NCI-H187 (cell line): ENCODE measurements at regions not wholly inside any gene's neighbourhood (a gene's known extent, or its start where the extent isn't known, plus 50 kb on each side); places are given as distances from the start of the nearest gene placed in this dataset.
"Not testable (repeated sequence)": the region's sequence is repeated elsewhere in the genome, so short reads cannot be mapped to it uniquely, and the experiment has no call there.

Experiments
- DNase-seq, 2 experiments: peaks; one replicate each; lab custom pipeline; 2025; lab: John Stamatoyannopoulos, UW

- DNase-seq = no peak
Observed at GRCh38 chr2:49804111-49804510, 649.8 kb upstream of the FSHR start.

GRCh38 chr2:49801898-49802450, 647.7 kb upstream of the FSHR start:
- DNase-seq = no peak

- no peak for DNase-seq
Observed at GRCh38 chr2:49798570-49798969, 644.3 kb upstream of the FSHR start.

- DNase-seq = no peak
Observed at GRCh38 chr2:49796266-49796665, 642.0 kb upstream of the FSHR start.

- DNase-seq = no peak
Observed at GRCh38 chr2:49794396-49794795, 640.1 kb upstream of the FSHR start.

GRCh38 chr2:49788300-49788699, 634.0 kb upstream of the FSHR start:
- no peak for DNase-seq

GRCh38 chr2:49780949-49781348, 626.6 kb upstream of the FSHR start:
- DNase-seq = no peak

- no peak for DNase-seq
Observed at GRCh38 chr2:49772299-49772970, 618.1 kb upstream of the FSHR start.

GRCh38 chr2:49770919-49771318, 616.6 kb upstream of the FSHR start:
- no peak for DNase-seq

GRCh38 chr2:49767316-49767715, 613.0 kb upstream of the FSHR start:
- DNase-seq = no peak

GRCh38 chr2:49755777-49756176, 601.5 kb upstream of the FSHR start:
- no peak for DNase-seq

GRCh38 chr2:49754381-49754780, 600.1 kb upstream of the FSHR start:
- no peak for DNase-seq

- no peak for DNase-seq
Observed at GRCh38 chr2:49753344-49753985, 599.1 kb upstream of the FSHR start.

- DNase-seq = no peak
Observed at GRCh38 chr2:49737606-49738005, 583.3 kb upstream of the FSHR start.

- DNase-seq = not testable (repeated sequence)
Observed at GRCh38 chr2:49732924-49733323, 578.6 kb upstream of the FSHR start.

- DNase-seq = no peak
Observed at GRCh38 chr2:49719241-49719640, 564.9 kb upstream of the FSHR start.

- no peak for DNase-seq
Observed at GRCh38 chr2:49715597-49715996, 561.3 kb upstream of the FSHR start.

GRCh38 chr2:49714454-49714853, 560.1 kb upstream of the FSHR start:
- no peak for DNase-seq

- no peak for DNase-seq
Observed at GRCh38 chr2:49702740-49703139, 548.4 kb upstream of the FSHR start.

- DNase-seq = no peak
Observed at GRCh38 chr2:49693961-49694360, 539.6 kb upstream of the FSHR start.

- DNase-seq = not testable (repeated sequence)
Observed at GRCh38 chr2:49692022-49692421, 537.7 kb upstream of the FSHR start.

- no peak for DNase-seq
Observed at GRCh38 chr2:49687918-49688317, 533.6 kb upstream of the FSHR start.

GRCh38 chr2:49686897-49687442, 532.7 kb upstream of the FSHR start:
- DNase-seq = no peak
